Colonic mucosa (tissue), 4 donors: ENCODE measurements at regions not wholly inside any gene's neighbourhood (a gene's known extent, or its start where the extent isn't known, plus 50 kb on each side); places are given as distances from the start of the nearest gene placed in this dataset.

Experiments
- DNase-seq: peaks from one replicate; pipeline ENCODE4 v3.0.0-alpha.2; 2020
- H3K27ac ChIP-seq: fragments of 200-600 bp; one replicate; pipeline ENCODE4 v1.8.0; 2021
- H3K27me3 ChIP-seq: fragments of 200-600 bp; one replicate; pipeline ENCODE4 v1.8.0; 2021
- H3K36me3 ChIP-seq: fragments of 200-600 bp; one replicate; pipeline ENCODE4 v1.8.0; 2021
- H3K4me1 ChIP-seq: fragments of 200-600 bp; one replicate; pipeline ENCODE4 v1.8.0; 2021; ENCODE audit warnings: mild to moderate bottlenecking
- H3K4me3 ChIP-seq: fragments of 200-600 bp; one replicate; pipeline ENCODE4 v1.8.0; 2021
- H3K9ac ChIP-seq, 2 donors: one replicate each; pipeline ENCODE4 v1.7.0; 2013; ENCODE audit warnings: control low read depth in 2 of 2, low read depth in 2 of 2, low read length in 2 of 2
- H3K9me3 ChIP-seq: fragments of 200-600 bp; one replicate; pipeline ENCODE4 v1.8.0; 2021
- intact Hi-C: fragments of 100-400 bp; cut with DNase I; formaldehyde crosslinking; loops from one replicate; pipeline ENCODE4 v1.14.1; 2022
- TF ChIP-seq, protein P1 (sequence below): fragments of 200-600 bp; IDR thresholded peaks from one replicate; pipeline ENCODE4 v1.8.0; 2022; ENCODE audit warnings: antibody characterized with exemption, mild to moderate bottlenecking
- donor health status: healthy.
- donor health status: DM: no; HTN: no; CAD: no.
- donor health status: DM: no; HTN: no; CAD: no.

GRCh38 chr13:69595181-69595580, 512.4 kb upstream of the ATXN8OS start:
- no peak for DNase-seq
- H3K4me3 ChIP-seq: no peak overlapping the region
- H3K27ac ChIP-seq: no peak overlapping the region
- H3K36me3 ChIP-seq: no peaks in the 10 kb centered on the region
- no peaks in the 10 kb centered on the region for H3K9me3 ChIP-seq
- no peaks in the 10 kb centered on the region for H3K4me1 ChIP-seq
- intact Hi-C loops: no loop called here
- TF ChIP-seq, protein P1, sequence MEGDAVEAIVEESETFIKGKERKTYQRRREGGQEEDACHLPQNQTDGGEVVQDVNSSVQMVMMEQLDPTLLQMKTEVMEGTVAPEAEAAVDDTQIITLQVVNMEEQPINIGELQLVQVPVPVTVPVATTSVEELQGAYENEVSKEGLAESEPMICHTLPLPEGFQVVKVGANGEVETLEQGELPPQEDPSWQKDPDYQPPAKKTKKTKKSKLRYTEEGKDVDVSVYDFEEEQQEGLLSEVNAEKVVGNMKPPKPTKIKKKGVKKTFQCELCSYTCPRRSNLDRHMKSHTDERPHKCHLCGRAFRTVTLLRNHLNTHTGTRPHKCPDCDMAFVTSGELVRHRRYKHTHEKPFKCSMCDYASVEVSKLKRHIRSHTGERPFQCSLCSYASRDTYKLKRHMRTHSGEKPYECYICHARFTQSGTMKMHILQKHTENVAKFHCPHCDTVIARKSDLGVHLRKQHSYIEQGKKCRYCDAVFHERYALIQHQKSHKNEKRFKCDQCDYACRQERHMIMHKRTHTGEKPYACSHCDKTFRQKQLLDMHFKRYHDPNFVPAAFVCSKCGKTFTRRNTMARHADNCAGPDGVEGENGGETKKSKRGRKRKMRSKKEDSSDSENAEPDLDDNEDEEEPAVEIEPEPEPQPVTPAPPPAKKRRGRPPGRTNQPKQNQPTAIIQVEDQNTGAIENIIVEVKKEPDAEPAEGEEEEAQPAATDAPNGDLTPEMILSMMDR: no peak
- H3K9ac ChIP-seq: no peak overlapping the region
- no peaks in the 10 kb centered on the region for H3K27me3 ChIP-seq

DNA sequence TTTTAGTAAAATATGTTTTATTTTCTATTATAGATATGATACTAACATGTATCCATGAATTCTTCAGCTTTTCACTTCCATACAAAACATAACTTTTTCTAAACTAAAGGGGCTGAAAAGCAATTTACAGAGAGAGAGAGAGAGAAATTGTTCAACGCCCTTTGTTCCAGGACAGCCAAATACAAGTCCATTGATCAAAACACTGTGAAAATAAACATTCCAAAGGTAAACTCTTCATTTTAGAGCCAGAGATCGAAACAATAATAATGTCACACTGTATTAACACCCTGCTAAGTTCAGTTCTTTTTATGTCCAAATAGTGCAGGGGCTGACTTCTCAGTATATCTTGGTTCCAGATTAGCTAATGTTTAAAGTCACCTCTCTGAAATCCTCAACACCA, 516.2 kb upstream of the ATXN8OS start:
- H3K27me3 ChIP-seq: no peaks in the 10 kb centered on the region
- no peaks in the 10 kb centered on the region for H3K4me1 ChIP-seq
- TF ChIP-seq, protein P1: no peak
- H3K9me3 ChIP-seq: no peaks in the 10 kb centered on the region
- no peaks in the 10 kb centered on the region for H3K36me3 ChIP-seq
- intact Hi-C loops: no loop called here
- DNase-seq: no peak
- no peak overlapping the region for H3K9ac ChIP-seq
- no peak overlapping the region for H3K4me3 ChIP-seq
- H3K27ac ChIP-seq: no peak overlapping the region

GRCh38 chr13:69589531-69590235, 517.9 kb upstream of the ATXN8OS start:
- H3K4me3 ChIP-seq: no peak overlapping the region
- H3K36me3 ChIP-seq: no peaks in the 10 kb centered on the region
- H3K9me3 ChIP-seq: no peaks in the 10 kb centered on the region
- no peaks in the 10 kb centered on the region for H3K4me1 ChIP-seq
- no peak for DNase-seq
- TF ChIP-seq, protein P1: no peak
- intact Hi-C loops: no loop called here
- no peaks in the 10 kb centered on the region for H3K27me3 ChIP-seq
- H3K9ac ChIP-seq: no peak overlapping the region
- no peak overlapping the region for H3K27ac ChIP-seq

- DNase-seq: no peak
- Histone ChIP-seq H3K36me3 (no peaks in the 10 kb centered on the region), H3K4me3 (no peak overlapping the region), H3K27me3 (no peaks in the 10 kb centered on the region), H3K27ac (no peak overlapping the region), H3K9me3 (no peaks in the 10 kb centered on the region), H3K9ac (no peak overlapping the region), H3K4me1 (no peaks in the 10 kb centered on the region)
- intact Hi-C loops: no loop called here
- TF ChIP-seq, protein P1: no peak
These were observed 522.0 kb upstream of the ATXN8OS start for GRCh38 chr13:69585656-69586055.

DNA sequence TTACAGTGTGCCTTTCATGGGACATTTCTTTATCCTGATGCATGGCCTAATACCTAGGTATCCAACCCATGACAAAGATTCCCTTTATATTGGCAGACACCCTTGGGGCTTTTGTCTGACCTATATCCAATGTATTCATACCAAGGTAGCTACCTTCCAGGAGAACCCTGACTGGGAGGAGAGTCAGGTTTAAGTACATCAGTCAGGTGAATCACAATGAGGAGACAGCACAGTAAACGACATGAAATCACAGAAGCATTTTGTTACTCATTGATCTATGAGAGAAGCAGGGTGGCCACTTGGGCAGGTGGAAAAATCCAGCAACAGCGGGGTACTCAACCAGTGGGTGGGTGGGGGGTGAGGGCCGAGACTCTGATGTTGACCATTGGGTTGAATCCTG, 527.4 kb upstream of the ATXN8OS start:
- H3K4me1 ChIP-seq: no peaks in the 10 kb centered on the region
- TF ChIP-seq, protein P1: no peak
- H3K9ac ChIP-seq: no peak overlapping the region
- no peak overlapping the region for H3K4me3 ChIP-seq
- no peaks in the 10 kb centered on the region for H3K9me3 ChIP-seq
- no peak for DNase-seq
- H3K27me3 ChIP-seq: no peaks in the 10 kb centered on the region
- H3K27ac ChIP-seq: no peak overlapping the region
- H3K36me3 ChIP-seq: no peaks in the 10 kb centered on the region
- intact Hi-C loops: no loop called here
